ENCODE measurements at regions not wholly inside any gene's neighbourhood (a gene's known extent, or its start where the extent isn't known, plus 50 kb on each side); places are given as distances from the start of the nearest gene placed in this dataset.

GRCh38 chr4:33065749-33066148 is 2345.6 kb downstream of the PCDH7 start:
- Mint-ChIP-seq H3K27me3 (no peaks in the 10 kb centered on the region), H3K36me3 (no peaks in the 10 kb centered on the region), H3K4me1 (no peaks in the 10 kb centered on the region), H3K9me3 (peaks cover 7% of the 10 kb centered on the region), H3K4me3 (no peak overlapping the region), H3K27ac (no peak overlapping the region)
- DNase-seq = no peak

- peaks cover 7% of the 10 kb centered on the region for H3K9me3 Mint-ChIP-seq
- no peak for DNase-seq
- no peak overlapping the region for H3K4me3 Mint-ChIP-seq
- H3K4me1 Mint-ChIP-seq = no peaks in the 10 kb centered on the region
- H3K36me3 Mint-ChIP-seq = no peaks in the 10 kb centered on the region
- no peaks in the 10 kb centered on the region for H3K27me3 Mint-ChIP-seq
- no peak overlapping the region for H3K27ac Mint-ChIP-seq
These were observed 2347.1 kb downstream of the PCDH7 start for GRCh38 chr4:33067221-33067620.

GRCh38 chr4:33068539-33068938 is 2348.4 kb downstream of the PCDH7 start:
- Mint-ChIP-seq H3K4me3 (no peak overlapping the region), H3K36me3 (no peaks in the 10 kb centered on the region), H3K9me3 (peaks cover 4% of the 10 kb centered on the region), H3K27ac (no peak overlapping the region), H3K4me1 (no peaks in the 10 kb centered on the region), H3K27me3 (no peaks in the 10 kb centered on the region)
- no peak for DNase-seq

GRCh38 chr4:33071535-33071934 is 2351.4 kb downstream of the PCDH7 start:
- no peaks in the 10 kb centered on the region for H3K27me3 Mint-ChIP-seq
- H3K36me3 Mint-ChIP-seq = no peaks in the 10 kb centered on the region
- H3K27ac Mint-ChIP-seq = no peak overlapping the region
- no peak overlapping the region for H3K4me3 Mint-ChIP-seq
- H3K9me3 Mint-ChIP-seq = peaks cover 2% of the 10 kb centered on the region
- DNase-seq = no peak
- H3K4me1 Mint-ChIP-seq = no peaks in the 10 kb centered on the region

GRCh38 chr4:33072298-33073089 is 2352.3 kb downstream of the PCDH7 start:
- Mint-ChIP-seq H3K27me3 (no peaks in the 10 kb centered on the region), H3K4me3 (no peak overlapping the region), H3K4me1 (no peaks in the 10 kb centered on the region), H3K27ac (no peak overlapping the region), H3K36me3 (no peaks in the 10 kb centered on the region), H3K9me3 (peaks cover 2% of the 10 kb centered on the region)
- DNase-seq = no peak

- H3K27ac Mint-ChIP-seq = no peak overlapping the region
- H3K9me3 Mint-ChIP-seq = peaks cover 3% of the 10 kb centered on the region
- no peak overlapping the region for H3K4me3 Mint-ChIP-seq
- H3K4me1 Mint-ChIP-seq = no peaks in the 10 kb centered on the region
- H3K27me3 Mint-ChIP-seq = no peaks in the 10 kb centered on the region
- no peaks in the 10 kb centered on the region for H3K36me3 Mint-ChIP-seq
- no peak for DNase-seq
These were observed 2353.6 kb downstream of the PCDH7 start for GRCh38 chr4:33073811-33074210.

- no peaks in the 10 kb centered on the region for H3K4me1 Mint-ChIP-seq
- H3K36me3 Mint-ChIP-seq = no peaks in the 10 kb centered on the region
- H3K4me3 Mint-ChIP-seq = no peak overlapping the region
- H3K27me3 Mint-ChIP-seq = no peaks in the 10 kb centered on the region
- DNase-seq = no peak
- H3K9me3 Mint-ChIP-seq = peaks cover 3% of the 10 kb centered on the region
- H3K27ac Mint-ChIP-seq = no peak overlapping the region
These were observed 2358.0 kb downstream of the PCDH7 start for GRCh38 chr4:33078145-33078544.

GRCh38 chr4:33080275-33080674 is 2360.1 kb downstream of the PCDH7 start:
- H3K4me1 Mint-ChIP-seq = no peaks in the 10 kb centered on the region
- DNase-seq = no peak
- no peaks in the 10 kb centered on the region for H3K27me3 Mint-ChIP-seq
- H3K4me3 Mint-ChIP-seq = no peak overlapping the region
- H3K27ac Mint-ChIP-seq = no peak overlapping the region
- peaks cover 3% of the 10 kb centered on the region for H3K9me3 Mint-ChIP-seq
- no peaks in the 10 kb centered on the region for H3K36me3 Mint-ChIP-seq

- Mint-ChIP-seq H3K27me3 (no peaks in the 10 kb centered on the region), H3K27ac (no peak overlapping the region), H3K9me3 (peaks cover 1% of the 10 kb centered on the region), H3K4me3 (no peak overlapping the region), H3K36me3 (no peaks in the 10 kb centered on the region), H3K4me1 (no peaks in the 10 kb centered on the region)
- no peak for DNase-seq
These were observed 2365.5 kb downstream of the PCDH7 start for GRCh38 chr4:33085709-33086108.

- no peak overlapping the region for H3K27ac Mint-ChIP-seq
- no peaks in the 10 kb centered on the region for H3K36me3 Mint-ChIP-seq
- H3K9me3 Mint-ChIP-seq = peaks cover 1% of the 10 kb centered on the region
These were observed 2366.3 kb downstream of the PCDH7 start for GRCh38 chr4:33086331-33086925.

GRCh38 chr4:33088713-33089112 is 2368.5 kb downstream of the PCDH7 start:
- H3K9me3 Mint-ChIP-seq = no peaks in the 10 kb centered on the region
- no peak overlapping the region for H3K4me3 Mint-ChIP-seq
- no peak overlapping the region for H3K27ac Mint-ChIP-seq
- no peaks in the 10 kb centered on the region for H3K4me1 Mint-ChIP-seq
- DNase-seq = no peak
- no peaks in the 10 kb centered on the region for H3K27me3 Mint-ChIP-seq
- no peaks in the 10 kb centered on the region for H3K36me3 Mint-ChIP-seq

More at GRCh38 chr4:33086331-33086925, 2366.3 kb downstream of the PCDH7 start:
- Mint-ChIP-seq H3K4me1 (no peaks in the 10 kb centered on the region), H3K4me3 (no peak overlapping the region), H3K27me3 (no peaks in the 10 kb centered on the region)
- DNase-seq = no peak

- DNase-seq = no peak
- H3K9me3 Mint-ChIP-seq = peaks cover 1% of the 10 kb centered on the region
- no peak overlapping the region for H3K27ac Mint-ChIP-seq
- H3K27me3 Mint-ChIP-seq = no peaks in the 10 kb centered on the region
- no peak overlapping the region for H3K4me3 Mint-ChIP-seq
- H3K4me1 Mint-ChIP-seq = no peaks in the 10 kb centered on the region
- H3K36me3 Mint-ChIP-seq = no peaks in the 10 kb centered on the region
These were observed 2370.7 kb downstream of the PCDH7 start for GRCh38 chr4:33090910-33091309.

GRCh38 chr4:33091961-33092360 is 2371.8 kb downstream of the PCDH7 start:
- Mint-ChIP-seq H3K4me1 (no peaks in the 10 kb centered on the region), H3K9me3 (peaks cover 1% of the 10 kb centered on the region), H3K27ac (no peak overlapping the region), H3K27me3 (no peaks in the 10 kb centered on the region), H3K36me3 (no peaks in the 10 kb centered on the region), H3K4me3 (no peak overlapping the region)
- DNase-seq = no peak

- no peaks in the 10 kb centered on the region for H3K4me1 Mint-ChIP-seq
- peaks cover 10% of the 10 kb centered on the region for H3K9me3 Mint-ChIP-seq
- no peak for DNase-seq
- H3K27ac Mint-ChIP-seq = no peak overlapping the region
- no peaks in the 10 kb centered on the region for H3K27me3 Mint-ChIP-seq
- H3K4me3 Mint-ChIP-seq = no peak overlapping the region
- H3K36me3 Mint-ChIP-seq = no peaks in the 10 kb centered on the region
These were observed 2384.1 kb downstream of the PCDH7 start for GRCh38 chr4:33104273-33104672.

GRCh38 chr4:33107814-33108213 is 2387.6 kb downstream of the PCDH7 start:
- no peak for DNase-seq
- no peak overlapping the region for H3K27ac Mint-ChIP-seq

GRCh38 chr4:33111117-33111516 is 2390.9 kb downstream of the PCDH7 start:
- H3K4me3 Mint-ChIP-seq = no peak overlapping the region
- no peaks in the 10 kb centered on the region for H3K4me1 Mint-ChIP-seq
- no peak for DNase-seq
- H3K9me3 Mint-ChIP-seq = peaks cover 8% of the 10 kb centered on the region
- no peak overlapping the region for H3K27ac Mint-ChIP-seq
- H3K27me3 Mint-ChIP-seq = no peaks in the 10 kb centered on the region
- no peaks in the 10 kb centered on the region for H3K36me3 Mint-ChIP-seq

More at GRCh38 chr4:33107814-33108213, 2387.6 kb downstream of the PCDH7 start:
- Mint-ChIP-seq H3K4me1 (no peaks in the 10 kb centered on the region), H3K27me3 (no peaks in the 10 kb centered on the region), H3K4me3 (no peak overlapping the region), H3K36me3 (no peaks in the 10 kb centered on the region), H3K9me3 (peaks cover 9% of the 10 kb centered on the region)
